ENCODE measurements at regions not wholly inside any gene's neighbourhood (a gene's known extent, or its start where the extent isn't known, plus 50 kb on each side); places are given as distances from the start of the nearest gene placed in this dataset.

DNA sequence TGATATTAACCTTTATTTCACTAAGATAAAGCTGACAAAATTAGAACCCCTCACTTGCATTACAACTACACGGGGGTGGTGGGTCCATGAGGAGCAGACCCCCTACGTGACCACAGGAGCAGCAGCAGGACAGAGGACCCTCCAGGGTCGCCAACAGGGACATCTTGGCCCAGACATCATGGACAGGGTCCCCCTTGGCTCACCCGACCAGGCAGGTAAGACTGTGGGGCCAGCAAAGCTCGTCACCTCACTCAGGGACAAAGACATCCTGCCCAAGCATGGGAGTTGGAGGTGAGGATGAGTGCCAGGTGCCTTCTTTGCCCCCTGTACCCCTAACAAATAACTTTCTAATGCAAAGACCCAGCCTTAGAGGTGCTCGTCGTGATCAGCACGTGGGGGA lies 111.3 kb upstream of the RAB6C start:
- Histone ChIP-seq H4K20me1 (ENCODE audit: insufficient read depth, low read length) (no peaks in the 10 kb centered on the region), H3K9ac (ENCODE audit: insufficient read depth, low read depth, low read length) (no peak overlapping the region), H3K4me3 (replicated peaks in 1 of 3; ENCODE audit: insufficient read depth in 1 of 3, low read depth in 2 of 3, low read length in 3 of 3) (no peak overlapping the region), H3K4me2 (ENCODE audit: low read depth, low read length) (no peak overlapping the region), H2AFZ (ENCODE audit: low read length) (no peak overlapping the region), H3K4me1 (ENCODE audit: insufficient read depth, low read length) (no peaks in the 10 kb centered on the region), H3K79me2 (ENCODE audit: insufficient read depth, low read length) (no peaks in the 10 kb centered on the region), H3K27me3 (ENCODE audit: control insufficient read depth in 1 of 2, insufficient read depth in 2 of 2, low read length in 2 of 2) (peaks cover 0 to 23% of the 10 kb centered on the region in 2 experiments), H3K36me3 (replicated peaks in 1 of 2; ENCODE audit: control insufficient read depth in 1 of 2, insufficient read depth in 2 of 2, low read length in 2 of 2) (no peaks in the 10 kb centered on the region), H3K27ac (ENCODE audit: extremely low read length, insufficient read depth, low read length) (no peak overlapping the region), H3K9me3 (ENCODE audit: low read length) (no peaks in the 10 kb centered on the region)
- BruUV-seq (replicated peaks): no TSS peak
- FAIRE-seq: no peak
- ChIA-PET CTCF (ENCODE audit: low intra/inter-chr PET ratio, low total read pairs) (no interaction called here), POLR2A (no interaction called here)
- DNase-seq (ENCODE audit: low spot score): no peak
- 3% methylated on average over 6 of the region's 8 CpGs for WGBS (ENCODE audit: low lambda C conversion rate)
- in situ Hi-C loops (cut with HindIII; ENCODE audit: extremely low pct_ligation_motif_present, low pct_unique_long_range_greater_than_20kb): no loop called here
- no peak for TF ChIP-seq BORCS8-MEF2B (CRISPR knock-in tag; IDR thresholded peaks at IDR 0.05)
- TF ChIP-seq GPN1 (CRISPR knock-in tag; IDR thresholded peaks at IDR 0.05; ENCODE audit: borderline replicate concordance): no peak
- TF ChIP-seq AKAP8 (CRISPR knock-in tag; IDR thresholded peaks at IDR 0.05): no peak
- TF ChIP-seq, protein P1, sequence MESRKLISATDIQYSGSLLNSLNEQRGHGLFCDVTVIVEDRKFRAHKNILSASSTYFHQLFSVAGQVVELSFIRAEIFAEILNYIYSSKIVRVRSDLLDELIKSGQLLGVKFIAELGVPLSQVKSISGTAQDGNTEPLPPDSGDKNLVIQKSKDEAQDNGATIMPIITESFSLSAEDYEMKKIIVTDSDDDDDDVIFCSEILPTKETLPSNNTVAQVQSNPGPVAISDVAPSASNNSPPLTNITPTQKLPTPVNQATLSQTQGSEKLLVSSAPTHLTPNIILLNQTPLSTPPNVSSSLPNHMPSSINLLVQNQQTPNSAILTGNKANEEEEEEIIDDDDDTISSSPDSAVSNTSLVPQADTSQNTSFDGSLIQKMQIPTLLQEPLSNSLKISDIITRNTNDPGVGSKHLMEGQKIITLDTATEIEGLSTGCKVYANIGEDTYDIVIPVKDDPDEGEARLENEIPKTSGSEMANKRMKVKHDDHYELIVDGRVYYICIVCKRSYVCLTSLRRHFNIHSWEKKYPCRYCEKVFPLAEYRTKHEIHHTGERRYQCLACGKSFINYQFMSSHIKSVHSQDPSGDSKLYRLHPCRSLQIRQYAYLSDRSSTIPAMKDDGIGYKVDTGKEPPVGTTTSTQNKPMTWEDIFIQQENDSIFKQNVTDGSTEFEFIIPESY (CRISPR knock-in tag; IDR thresholded peaks at IDR 0.05): no peak
- no peak for TF ChIP-seq ZBTB1 (CRISPR knock-in tag; IDR thresholded peaks at IDR 0.05; ENCODE audit: borderline replicate concordance)
- TF ChIP-seq ZNF780A (CRISPR knock-in tag; IDR thresholded peaks at IDR 0.05): no peak
- no peak for TF ChIP-seq ZNF20 (CRISPR knock-in tag; IDR thresholded peaks at IDR 0.05)
- TF ChIP-seq MAF1 (CRISPR knock-in tag; IDR thresholded peaks at IDR 0.05; ENCODE audit: borderline replicate concordance): no peak
- TF ChIP-seq, protein P2, sequence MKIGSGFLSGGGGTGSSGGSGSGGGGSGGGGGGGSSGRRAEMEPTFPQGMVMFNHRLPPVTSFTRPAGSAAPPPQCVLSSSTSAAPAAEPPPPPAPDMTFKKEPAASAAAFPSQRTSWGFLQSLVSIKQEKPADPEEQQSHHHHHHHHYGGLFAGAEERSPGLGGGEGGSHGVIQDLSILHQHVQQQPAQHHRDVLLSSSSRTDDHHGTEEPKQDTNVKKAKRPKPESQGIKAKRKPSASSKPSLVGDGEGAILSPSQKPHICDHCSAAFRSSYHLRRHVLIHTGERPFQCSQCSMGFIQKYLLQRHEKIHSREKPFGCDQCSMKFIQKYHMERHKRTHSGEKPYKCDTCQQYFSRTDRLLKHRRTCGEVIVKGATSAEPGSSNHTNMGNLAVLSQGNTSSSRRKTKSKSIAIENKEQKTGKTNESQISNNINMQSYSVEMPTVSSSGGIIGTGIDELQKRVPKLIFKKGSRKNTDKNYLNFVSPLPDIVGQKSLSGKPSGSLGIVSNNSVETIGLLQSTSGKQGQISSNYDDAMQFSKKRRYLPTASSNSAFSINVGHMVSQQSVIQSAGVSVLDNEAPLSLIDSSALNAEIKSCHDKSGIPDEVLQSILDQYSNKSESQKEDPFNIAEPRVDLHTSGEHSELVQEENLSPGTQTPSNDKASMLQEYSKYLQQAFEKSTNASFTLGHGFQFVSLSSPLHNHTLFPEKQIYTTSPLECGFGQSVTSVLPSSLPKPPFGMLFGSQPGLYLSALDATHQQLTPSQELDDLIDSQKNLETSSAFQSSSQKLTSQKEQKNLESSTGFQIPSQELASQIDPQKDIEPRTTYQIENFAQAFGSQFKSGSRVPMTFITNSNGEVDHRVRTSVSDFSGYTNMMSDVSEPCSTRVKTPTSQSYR (CRISPR knock-in tag; IDR thresholded peaks at IDR 0.05; ENCODE audit: borderline replicate concordance): no peak
- no peak for TF ChIP-seq ETV5 (CRISPR knock-in tag; IDR thresholded peaks at IDR 0.05; ENCODE audit: borderline replicate concordance)
- TF ChIP-seq, protein P3, sequence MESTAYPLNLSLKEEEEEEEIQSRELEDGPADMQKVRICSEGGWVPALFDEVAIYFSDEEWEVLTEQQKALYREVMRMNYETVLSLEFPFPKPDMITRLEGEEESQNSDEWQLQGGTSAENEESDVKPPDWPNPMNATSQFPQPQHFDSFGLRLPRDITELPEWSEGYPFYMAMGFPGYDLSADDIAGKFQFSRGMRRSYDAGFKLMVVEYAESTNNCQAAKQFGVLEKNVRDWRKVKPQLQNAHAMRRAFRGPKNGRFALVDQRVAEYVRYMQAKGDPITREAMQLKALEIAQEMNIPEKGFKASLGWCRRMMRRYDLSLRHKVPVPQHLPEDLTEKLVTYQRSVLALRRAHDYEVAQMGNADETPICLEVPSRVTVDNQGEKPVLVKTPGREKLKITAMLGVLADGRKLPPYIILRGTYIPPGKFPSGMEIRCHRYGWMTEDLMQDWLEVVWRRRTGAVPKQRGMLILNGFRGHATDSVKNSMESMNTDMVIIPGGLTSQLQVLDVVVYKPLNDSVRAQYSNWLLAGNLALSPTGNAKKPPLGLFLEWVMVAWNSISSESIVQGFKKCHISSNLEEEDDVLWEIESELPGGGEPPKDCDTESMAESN (CRISPR knock-in tag; conservative IDR thresholded peaks at IDR 0.05): no peak
- TF ChIP-seq, protein P4, sequence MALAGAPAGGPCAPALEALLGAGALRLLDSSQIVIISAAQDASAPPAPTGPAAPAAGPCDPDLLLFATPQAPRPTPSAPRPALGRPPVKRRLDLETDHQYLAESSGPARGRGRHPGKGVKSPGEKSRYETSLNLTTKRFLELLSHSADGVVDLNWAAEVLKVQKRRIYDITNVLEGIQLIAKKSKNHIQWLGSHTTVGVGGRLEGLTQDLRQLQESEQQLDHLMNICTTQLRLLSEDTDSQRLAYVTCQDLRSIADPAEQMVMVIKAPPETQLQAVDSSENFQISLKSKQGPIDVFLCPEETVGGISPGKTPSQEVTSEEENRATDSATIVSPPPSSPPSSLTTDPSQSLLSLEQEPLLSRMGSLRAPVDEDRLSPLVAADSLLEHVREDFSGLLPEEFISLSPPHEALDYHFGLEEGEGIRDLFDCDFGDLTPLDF (CRISPR knock-in tag; IDR thresholded peaks at IDR 0.05): no peak
- TF ChIP-seq HOXA3 (CRISPR knock-in tag; IDR thresholded peaks at IDR 0.05): no peak
- no peak for TF ChIP-seq ZNF468 (CRISPR knock-in tag; IDR thresholded peaks at IDR 0.05)
- ATAC-seq: no peak
- intact Hi-C loops (cut with micrococcal nuclease; ENCODE audit: unreplicated experiment): no loop called here
